Gastrocnemius medialis (tissue), 4 donors: ENCODE measurements at regions not wholly inside any gene's neighbourhood (a gene's known extent, or its start where the extent isn't known, plus 50 kb on each side); places are given as distances from the start of the nearest gene placed in this dataset.

Experiments
- POLR2A ChIP-seq, 2 donors: fragments of 450-650 bp; IDR thresholded peaks; one replicate each; pipeline ENCODE4 v1.6.1; 2017; ENCODE audit warnings: antibody characterized with exemption in 2 of 2, mild to moderate bottlenecking in 2 of 2, moderate library complexity in 2 of 2
- TF ChIP-seq, protein P1 (sequence below), 5 experiments: fragments of 450-650 bp in 3 of 5; fragments of 200-600 bp in 2 of 5; sonication (generic) in 2 of 5; IDR thresholded peaks in 4 of 5; conservative IDR thresholded peaks in 1 of 5; 1 replicate in 4 of 5; 2 replicates in 1 of 5; pipeline ENCODE4 v1.5.1; 2016 to 2019; ENCODE audit warnings: antibody characterized with exemption in 5 of 5, mild to moderate bottlenecking in 3 of 5, moderate library complexity in 3 of 5

DNA sequence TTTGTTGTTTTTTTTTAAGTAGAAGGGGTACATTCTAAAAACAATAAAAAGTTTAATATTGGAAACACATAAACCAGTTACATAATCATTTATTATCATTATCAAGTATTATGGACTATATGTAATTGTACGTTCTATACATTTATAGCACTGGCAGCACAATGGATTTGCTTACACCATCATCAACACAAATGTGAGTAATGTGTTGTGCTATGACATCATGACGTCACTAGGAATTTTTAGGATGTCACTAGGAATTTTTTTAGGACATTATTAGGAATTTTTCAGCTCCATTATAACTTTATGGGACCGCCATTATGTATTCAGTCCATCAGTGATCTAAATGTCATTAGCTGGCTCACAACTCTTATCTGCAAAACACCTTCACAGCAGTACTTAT lies 126.8 kb upstream of the SYT10 start:
- no peak for TF ChIP-seq POLR2A (IDR thresholded peaks at IDR 0.05)
- TF ChIP-seq, protein P1, sequence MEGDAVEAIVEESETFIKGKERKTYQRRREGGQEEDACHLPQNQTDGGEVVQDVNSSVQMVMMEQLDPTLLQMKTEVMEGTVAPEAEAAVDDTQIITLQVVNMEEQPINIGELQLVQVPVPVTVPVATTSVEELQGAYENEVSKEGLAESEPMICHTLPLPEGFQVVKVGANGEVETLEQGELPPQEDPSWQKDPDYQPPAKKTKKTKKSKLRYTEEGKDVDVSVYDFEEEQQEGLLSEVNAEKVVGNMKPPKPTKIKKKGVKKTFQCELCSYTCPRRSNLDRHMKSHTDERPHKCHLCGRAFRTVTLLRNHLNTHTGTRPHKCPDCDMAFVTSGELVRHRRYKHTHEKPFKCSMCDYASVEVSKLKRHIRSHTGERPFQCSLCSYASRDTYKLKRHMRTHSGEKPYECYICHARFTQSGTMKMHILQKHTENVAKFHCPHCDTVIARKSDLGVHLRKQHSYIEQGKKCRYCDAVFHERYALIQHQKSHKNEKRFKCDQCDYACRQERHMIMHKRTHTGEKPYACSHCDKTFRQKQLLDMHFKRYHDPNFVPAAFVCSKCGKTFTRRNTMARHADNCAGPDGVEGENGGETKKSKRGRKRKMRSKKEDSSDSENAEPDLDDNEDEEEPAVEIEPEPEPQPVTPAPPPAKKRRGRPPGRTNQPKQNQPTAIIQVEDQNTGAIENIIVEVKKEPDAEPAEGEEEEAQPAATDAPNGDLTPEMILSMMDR (IDR thresholded peaks at IDR 0.05 in 4 of 5, conservative IDR thresholded peaks at IDR 0.05 in 1 of 5): no peak
